Panc1 (cell line): ENCODE measurements at regions not wholly inside any gene's neighbourhood (a gene's known extent, or its start where the extent isn't known, plus 50 kb on each side); places are given as distances from the start of the nearest gene placed in this dataset.

Experiments
- ATAC-seq: fragments of 200-7000 bp; cut with Tn5 transposase; 2 replicates; pipeline ENCODE4 v1.9.1; 2020; ENCODE audit warnings: mild to moderate bottlenecking, moderate library complexity
- BruUV-seq: library from RNA; stranded (reverse); fragments of 400-500 nt; replicated peaks from 2 replicates; lab custom pipeline; 2021; lab: Mats Ljungman, UMichigan
- CTCF ChIA-PET: fragments of 300-600 bp; sonication (Branson Sonifier 250); formaldehyde crosslinking; loops from one replicate; lab custom pipeline; 2022; ENCODE audit warnings: antibody characterized with exemption; lab: Charles Lee
- POLR2A ChIA-PET: fragments of 300-600 bp; sonication (Branson Sonifier 250); formaldehyde crosslinking; loops from one replicate; lab custom pipeline; 2022; ENCODE audit warnings: antibody characterized with exemption; lab: Charles Lee
- DNase-seq: peaks from one replicate; pipeline ENCODE4 v3.0.0-alpha.2; 2010; ENCODE audit warnings: low read depth, low spot score
- H3K27ac ChIP-seq: 2 replicates; pipeline ENCODE4 v1.5.1; 2011; ENCODE audit warnings: mild to moderate bottlenecking, low read length, inconsistent platforms
- H3K27me3 ChIP-seq: fragments of 200-500 bp; sonication (Bioruptor generic); 2 replicates; pipeline ENCODE4 v1.6.0; 2014; ENCODE audit warnings: low read length, inconsistent platforms; ENCODE audit not compliant: control insufficient read depth, insufficient read depth
- H3K36me3 ChIP-seq: fragments of 200-500 bp; sonication (Bioruptor generic); 2 replicates; pipeline ENCODE4 v1.5.1; 2014; ENCODE audit warnings: inconsistent platforms, mild to moderate bottlenecking, low read length, moderate library complexity; ENCODE audit not compliant: control insufficient read depth, insufficient read depth
- H3K4me1 ChIP-seq: 2 replicates; pipeline ENCODE4 v1.5.1; 2011; ENCODE audit warnings: inconsistent platforms, mild to moderate bottlenecking, low read length, moderate library complexity; ENCODE audit not compliant: control insufficient read depth, insufficient read depth
- H3K4me3 ChIP-seq, 2 experiments: 2 replicates each; pipeline ENCODE4 v1.5.1; 2011 to 2012; ENCODE audit warnings: low read depth in 2 of 2, low read length in 2 of 2, mild to moderate bottlenecking in 2 of 2, inconsistent platforms in 1 of 2, moderate library complexity in 1 of 2
- H3K9me3 ChIP-seq: fragments of 200-500 bp; sonication (Bioruptor generic); 2 replicates; pipeline ENCODE4 v1.5.1; 2014; ENCODE audit warnings: low read depth, mild to moderate bottlenecking, inconsistent platforms, low read length, moderate library complexity; ENCODE audit not compliant: control insufficient read depth, insufficient read depth
- POLR2AphosphoS5 ChIP-seq: IDR thresholded peaks from 2 replicates; pipeline ENCODE4 v1.6.1; 2012; ENCODE audit warnings: mild to moderate bottlenecking, low read depth, low read length, moderate library complexity
- SIN3A ChIP-seq: IDR thresholded peaks from 2 replicates; pipeline ENCODE4 v1.6.1; 2012; ENCODE audit warnings: low read depth, mild to moderate bottlenecking, low read length, moderate library complexity, borderline replicate concordance; ENCODE audit not compliant: insufficient read depth
- TCF7L2 ChIP-seq: IDR thresholded peaks from 2 replicates; pipeline ENCODE4 v1.6.1; 2011; ENCODE audit warnings: mild to moderate bottlenecking, low read depth, low read length, inconsistent platforms
- in situ Hi-C: cut with HindIII; loops from 2 replicates; pipeline ENCODE4 v1.10.0; 2016; ENCODE audit warnings: low sequenced_read_pairs, low pct_unique_long_range_greater_than_20kb
- intact Hi-C: fragments of 100-400 bp; cut with micrococcal nuclease; formaldehyde crosslinking; loops from one replicate; pipeline ENCODE4 v1.10.0; 2022; ENCODE audit not compliant: unreplicated experiment
- TF ChIP-seq, protein P1 (sequence below), 2 experiments: IDR thresholded peaks; 2 replicates each; pipeline ENCODE4 v1.6.1; 2011 to 2012; ENCODE audit warnings: low read depth in 2 of 2, control low read depth in 1 of 2, low read length in 1 of 2, mild to moderate bottlenecking in 1 of 2, moderate library complexity in 1 of 2; ENCODE audit not compliant: insufficient read depth in 1 of 2
- TF ChIP-seq, protein P2 (sequence below): fragments of 450-650 bp; IDR thresholded peaks from 2 replicates; pipeline ENCODE4 v1.5.1; 2017; ENCODE audit warnings: mild to moderate bottlenecking

DNA sequence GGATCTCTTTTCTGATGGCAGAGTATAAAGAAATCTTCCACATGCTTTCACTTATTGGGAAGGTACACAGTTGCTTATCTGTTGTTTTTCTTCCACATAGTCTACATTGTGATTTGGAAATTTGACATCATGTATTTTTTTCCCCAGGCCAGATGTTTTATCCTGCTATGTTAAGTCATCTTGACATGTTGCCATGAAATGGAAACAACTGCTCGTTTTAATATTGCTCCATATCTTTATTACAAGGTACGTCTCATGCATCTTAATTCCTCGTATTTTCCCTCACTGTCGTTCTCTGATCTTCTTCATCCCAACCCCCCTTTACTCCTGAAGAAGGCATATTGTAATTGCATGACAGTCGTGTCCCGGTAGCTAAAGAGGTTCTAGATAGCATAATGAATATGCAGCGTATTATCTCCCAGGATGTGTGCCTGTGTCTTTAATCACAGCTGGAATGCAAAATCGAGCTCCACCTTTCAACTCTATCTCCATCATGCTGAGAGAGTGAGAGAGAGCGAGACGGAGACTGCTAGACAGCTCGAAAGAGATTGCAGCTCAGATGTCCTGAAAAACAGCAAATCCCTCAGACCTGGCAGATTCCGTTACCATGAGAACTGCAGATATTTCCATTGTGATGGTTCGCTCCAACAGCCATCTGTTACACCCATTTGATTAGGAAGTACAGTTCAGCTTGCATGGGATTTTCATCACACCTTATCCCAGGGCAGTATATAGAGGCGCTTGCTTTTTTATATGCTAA lies 281.7 kb downstream of the TMEM38B start:
- no peak overlapping the region for H3K4me3 ChIP-seq
- DNase-seq (no peak), ATAC-seq (no peak)
- no peaks in the 10 kb centered on the region for H3K36me3 ChIP-seq
- CTCF ChIA-PET: no interaction called here
- intact Hi-C loops (no loop called here), in situ Hi-C loops (no loop called here)
- no peaks in the 10 kb centered on the region for H3K27me3 ChIP-seq
- TF ChIP-seq SIN3A (no peak), TCF7L2 (no peak), POLR2AphosphoS5 (no peak)
- TF ChIP-seq, protein P1, sequence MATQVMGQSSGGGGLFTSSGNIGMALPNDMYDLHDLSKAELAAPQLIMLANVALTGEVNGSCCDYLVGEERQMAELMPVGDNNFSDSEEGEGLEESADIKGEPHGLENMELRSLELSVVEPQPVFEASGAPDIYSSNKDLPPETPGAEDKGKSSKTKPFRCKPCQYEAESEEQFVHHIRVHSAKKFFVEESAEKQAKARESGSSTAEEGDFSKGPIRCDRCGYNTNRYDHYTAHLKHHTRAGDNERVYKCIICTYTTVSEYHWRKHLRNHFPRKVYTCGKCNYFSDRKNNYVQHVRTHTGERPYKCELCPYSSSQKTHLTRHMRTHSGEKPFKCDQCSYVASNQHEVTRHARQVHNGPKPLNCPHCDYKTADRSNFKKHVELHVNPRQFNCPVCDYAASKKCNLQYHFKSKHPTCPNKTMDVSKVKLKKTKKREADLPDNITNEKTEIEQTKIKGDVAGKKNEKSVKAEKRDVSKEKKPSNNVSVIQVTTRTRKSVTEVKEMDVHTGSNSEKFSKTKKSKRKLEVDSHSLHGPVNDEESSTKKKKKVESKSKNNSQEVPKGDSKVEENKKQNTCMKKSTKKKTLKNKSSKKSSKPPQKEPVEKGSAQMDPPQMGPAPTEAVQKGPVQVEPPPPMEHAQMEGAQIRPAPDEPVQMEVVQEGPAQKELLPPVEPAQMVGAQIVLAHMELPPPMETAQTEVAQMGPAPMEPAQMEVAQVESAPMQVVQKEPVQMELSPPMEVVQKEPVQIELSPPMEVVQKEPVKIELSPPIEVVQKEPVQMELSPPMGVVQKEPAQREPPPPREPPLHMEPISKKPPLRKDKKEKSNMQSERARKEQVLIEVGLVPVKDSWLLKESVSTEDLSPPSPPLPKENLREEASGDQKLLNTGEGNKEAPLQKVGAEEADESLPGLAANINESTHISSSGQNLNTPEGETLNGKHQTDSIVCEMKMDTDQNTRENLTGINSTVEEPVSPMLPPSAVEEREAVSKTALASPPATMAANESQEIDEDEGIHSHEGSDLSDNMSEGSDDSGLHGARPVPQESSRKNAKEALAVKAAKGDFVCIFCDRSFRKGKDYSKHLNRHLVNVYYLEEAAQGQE (IDR thresholded peaks at IDR 0.05; ENCODE audit: insufficient read depth in 1 of 2, low read depth in 2 of 2, low read length in 1 of 2): no peak
- TF ChIP-seq, protein P2, sequence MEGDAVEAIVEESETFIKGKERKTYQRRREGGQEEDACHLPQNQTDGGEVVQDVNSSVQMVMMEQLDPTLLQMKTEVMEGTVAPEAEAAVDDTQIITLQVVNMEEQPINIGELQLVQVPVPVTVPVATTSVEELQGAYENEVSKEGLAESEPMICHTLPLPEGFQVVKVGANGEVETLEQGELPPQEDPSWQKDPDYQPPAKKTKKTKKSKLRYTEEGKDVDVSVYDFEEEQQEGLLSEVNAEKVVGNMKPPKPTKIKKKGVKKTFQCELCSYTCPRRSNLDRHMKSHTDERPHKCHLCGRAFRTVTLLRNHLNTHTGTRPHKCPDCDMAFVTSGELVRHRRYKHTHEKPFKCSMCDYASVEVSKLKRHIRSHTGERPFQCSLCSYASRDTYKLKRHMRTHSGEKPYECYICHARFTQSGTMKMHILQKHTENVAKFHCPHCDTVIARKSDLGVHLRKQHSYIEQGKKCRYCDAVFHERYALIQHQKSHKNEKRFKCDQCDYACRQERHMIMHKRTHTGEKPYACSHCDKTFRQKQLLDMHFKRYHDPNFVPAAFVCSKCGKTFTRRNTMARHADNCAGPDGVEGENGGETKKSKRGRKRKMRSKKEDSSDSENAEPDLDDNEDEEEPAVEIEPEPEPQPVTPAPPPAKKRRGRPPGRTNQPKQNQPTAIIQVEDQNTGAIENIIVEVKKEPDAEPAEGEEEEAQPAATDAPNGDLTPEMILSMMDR: no peak
- H3K27ac ChIP-seq: no peak overlapping the region
- H3K9me3 ChIP-seq: no peaks in the 10 kb centered on the region
- POLR2A ChIA-PET: interaction anchor here (0.6 kb wide), 1 partner anchor 232 kb away, joined by 8 read pairs; no protein-coding TSS in a partner anchor
- no TSS peak for BruUV-seq
- no peaks in the 10 kb centered on the region for H3K4me1 ChIP-seq

DNA sequence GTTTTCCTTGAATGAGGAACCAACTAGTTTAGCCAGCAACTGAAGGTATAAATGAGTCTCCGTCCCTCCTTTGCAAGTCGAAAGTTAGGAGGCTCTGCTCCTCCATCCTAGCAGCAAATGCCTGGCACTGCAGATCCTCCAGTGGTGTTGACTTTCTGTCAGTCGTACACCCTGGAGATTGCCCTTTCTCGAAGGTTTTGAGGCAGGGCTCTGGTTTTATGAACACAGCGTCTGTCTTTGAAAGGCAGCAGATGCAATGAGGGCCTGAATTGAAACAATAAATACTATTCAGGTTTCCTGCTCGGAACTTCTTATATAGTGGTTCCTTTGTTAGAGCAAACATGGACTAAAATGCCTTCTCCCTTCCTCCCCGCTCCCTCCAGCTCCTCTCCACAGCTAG lies 284.0 kb downstream of the TMEM38B start:
- no peak for DNase-seq
- Histone ChIP-seq H3K4me1 (no peaks in the 10 kb centered on the region), H3K4me3 (no peak overlapping the region), H3K9me3 (no peaks in the 10 kb centered on the region), H3K27ac (no peak overlapping the region), H3K36me3 (no peaks in the 10 kb centered on the region), H3K27me3 (no peaks in the 10 kb centered on the region)
- CTCF ChIA-PET: no interaction called here
- no TSS peak for BruUV-seq
- TF ChIP-seq SIN3A (no peak), TCF7L2 (no peak)
- no peak for ATAC-seq
- intact Hi-C loops (no loop called here), in situ Hi-C loops (no loop called here)
- POLR2A ChIA-PET: no interaction called here

DNA sequence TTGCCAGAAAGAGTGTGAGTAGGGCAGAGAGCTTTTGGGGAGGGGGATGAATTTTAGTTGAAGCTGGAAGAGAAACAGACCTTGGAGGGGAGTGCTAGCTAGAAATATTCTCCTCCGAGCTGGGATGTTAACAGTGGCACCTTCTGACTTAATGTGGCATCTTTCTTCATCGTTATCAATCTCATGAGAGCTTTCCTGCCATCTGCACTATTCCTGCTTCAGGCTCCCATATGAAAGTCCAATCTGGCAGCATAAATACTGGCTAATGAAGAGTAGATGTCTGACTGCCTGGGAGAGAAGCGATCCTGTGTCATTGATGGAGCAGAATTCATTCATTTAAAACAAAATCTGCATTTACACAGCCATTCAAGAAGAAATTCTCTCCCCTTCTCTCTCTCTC lies 284.5 kb downstream of the TMEM38B start:
- in situ Hi-C loops: no loop called here
- intact Hi-C loops: no loop called here
- no peak for DNase-seq
- no peak for ATAC-seq
- Histone ChIP-seq H3K4me3 (no peak overlapping the region), H3K27ac (no peak overlapping the region), H3K4me1 (no peaks in the 10 kb centered on the region), H3K9me3 (no peaks in the 10 kb centered on the region), H3K27me3 (no peaks in the 10 kb centered on the region), H3K36me3 (no peaks in the 10 kb centered on the region)
- no TSS peak for BruUV-seq
- CTCF ChIA-PET: no interaction called here
- POLR2A ChIA-PET: no interaction called here
- TF ChIP-seq POLR2AphosphoS5 (no peak), SIN3A (no peak), TCF7L2 (no peak)
- TF ChIP-seq, protein P1 (IDR thresholded peaks at IDR 0.05; ENCODE audit: insufficient read depth in 1 of 2, low read depth in 2 of 2, low read length in 1 of 2): no peak
- TF ChIP-seq, protein P2: no peak
